ENCODE measurements at regions not wholly inside any gene's neighbourhood (a gene's known extent, or its start where the extent isn't known, plus 50 kb on each side); places are given as distances from the start of the nearest gene placed in this dataset.

DNA sequence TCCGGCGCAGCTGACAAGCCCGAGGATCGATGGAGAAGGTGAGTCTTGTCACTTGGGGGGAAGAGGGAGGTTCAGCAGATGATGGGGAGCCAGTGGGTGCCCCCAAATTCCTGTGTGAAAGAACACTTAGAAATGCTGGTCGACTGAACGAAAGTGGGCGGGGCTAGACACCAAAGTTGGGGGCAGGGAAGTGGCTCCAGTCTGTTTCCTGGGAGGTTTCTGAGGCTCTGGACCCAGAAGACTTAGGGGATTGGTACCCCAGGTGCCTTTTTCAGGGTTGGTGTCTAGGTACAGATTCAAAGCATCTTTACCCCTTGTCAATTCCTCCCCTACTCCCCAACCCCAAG, 278.6 kb downstream of the ZSWIM6 start:
- intact Hi-C loops (cut with DNase I): no loop called here

GRCh38 chr5:61612431-61612830, 280.4 kb downstream of the ZSWIM6 start:
- no peak for TF ChIP-seq CTCF (IDR thresholded peaks at IDR 0.05)
- no peak for TF ChIP-seq POLR2A (IDR thresholded peaks at IDR 0.05)
- TF ChIP-seq POLR2AphosphoS5 (IDR thresholded peaks at IDR 0.05; ENCODE audit: insufficient read depth in 1 of 2, low read depth in 1 of 2): no peak
- H3K4me1 ChIP-seq: no peaks in the 10 kb centered on the region
- no peak overlapping the region for H3K4me3 ChIP-seq
- no peak overlapping the region for H3K27ac ChIP-seq
- no peaks in the 10 kb centered on the region for H3K27me3 ChIP-seq
- intact Hi-C loops (cut with DNase I): no loop called here
- H3K36me3 ChIP-seq: no peaks in the 10 kb centered on the region
- no peak for DNase-seq (ENCODE audit: extremely low spot score in 2 of 2)
- H3K9me3 ChIP-seq: no peaks in the 10 kb centered on the region

More for the DNA sequence above, 278.6 kb downstream of the ZSWIM6 start:
- Histone ChIP-seq H3K27me3 (no peaks in the 10 kb centered on the region), H3K4me3 (no peak overlapping the region), H3K4me1 (no peaks in the 10 kb centered on the region), H3K9me3 (no peaks in the 10 kb centered on the region), H3K27ac (no peak overlapping the region), H3K36me3 (no peaks in the 10 kb centered on the region)
- DNase-seq (ENCODE audit: extremely low spot score in 2 of 2): no peak
- TF ChIP-seq CTCF (IDR thresholded peaks at IDR 0.05) (no peak), POLR2A (IDR thresholded peaks at IDR 0.05) (no peak), POLR2AphosphoS5 (IDR thresholded peaks at IDR 0.05; ENCODE audit: insufficient read depth in 1 of 2, low read depth in 1 of 2) (no peak)

DNA sequence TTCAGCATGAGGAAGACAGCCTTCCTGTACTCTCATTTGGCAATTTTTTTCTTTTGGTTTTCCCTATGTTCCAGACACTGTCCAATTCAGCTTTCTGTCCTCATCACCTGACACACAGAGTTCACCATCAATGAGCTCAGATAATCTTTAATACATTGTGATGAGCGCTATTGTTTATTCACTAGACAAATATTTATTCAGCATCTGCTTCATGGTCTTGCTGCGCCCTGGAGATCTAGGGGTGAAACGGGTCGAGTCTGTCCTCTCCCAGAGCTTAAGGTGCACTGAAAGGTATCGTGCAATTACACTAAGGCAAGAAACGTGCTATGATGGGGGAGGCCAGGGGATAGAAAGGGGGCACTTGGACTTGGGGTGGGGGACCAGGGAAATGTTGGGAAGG, 281.6 kb downstream of the ZSWIM6 start:
- no peaks in the 10 kb centered on the region for H3K36me3 ChIP-seq
- no peak for DNase-seq (ENCODE audit: extremely low spot score in 2 of 2)
- no peak overlapping the region for H3K27ac ChIP-seq
- intact Hi-C loops (cut with DNase I): no loop called here
- H3K9me3 ChIP-seq: no peaks in the 10 kb centered on the region
- no peak overlapping the region for H3K4me3 ChIP-seq
- H3K4me1 ChIP-seq: no peaks in the 10 kb centered on the region
- no peaks in the 10 kb centered on the region for H3K27me3 ChIP-seq
- TF ChIP-seq POLR2AphosphoS5 (IDR thresholded peaks at IDR 0.05; ENCODE audit: insufficient read depth in 1 of 2, low read depth in 1 of 2) (no peak), POLR2A (IDR thresholded peaks at IDR 0.05) (no peak), CTCF (IDR thresholded peaks at IDR 0.05) (no peak)

GRCh38 chr5:61614606-61615005, 282.5 kb downstream of the ZSWIM6 start:
- Histone ChIP-seq H3K36me3 (no peaks in the 10 kb centered on the region), H3K27ac (no peak overlapping the region), H3K4me1 (no peaks in the 10 kb centered on the region), H3K27me3 (no peaks in the 10 kb centered on the region), H3K4me3 (no peak overlapping the region), H3K9me3 (no peaks in the 10 kb centered on the region)
- no peak for TF ChIP-seq POLR2AphosphoS5 (IDR thresholded peaks at IDR 0.05; ENCODE audit: insufficient read depth in 1 of 2, low read depth in 1 of 2)
- TF ChIP-seq POLR2A (IDR thresholded peaks at IDR 0.05): no peak
- no peak for TF ChIP-seq CTCF (IDR thresholded peaks at IDR 0.05)
- intact Hi-C loops (cut with DNase I): no loop called here
- no peak for DNase-seq (ENCODE audit: extremely low spot score in 2 of 2)

DNA sequence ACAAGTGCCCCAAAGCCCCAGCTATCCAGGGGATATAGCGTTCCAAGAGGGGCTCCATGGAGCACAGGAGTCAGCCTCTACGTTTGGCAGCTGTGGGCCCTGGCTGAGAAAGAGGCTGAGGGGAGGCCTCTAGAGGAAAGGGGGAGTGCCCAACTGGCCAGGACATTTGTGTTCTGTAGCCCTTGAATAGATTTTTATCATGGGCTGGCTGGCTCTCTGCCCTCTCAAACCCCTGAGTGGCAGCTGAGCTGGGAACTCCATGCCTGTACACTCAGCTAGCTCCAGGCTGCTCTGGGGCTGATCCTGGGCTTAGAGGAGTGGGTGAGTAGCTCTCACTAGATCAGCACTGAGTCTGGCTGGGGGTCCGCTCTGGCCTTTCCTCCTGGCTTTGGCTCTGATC, 285.0 kb downstream of the ZSWIM6 start:
- Histone ChIP-seq H3K36me3 (no peaks in the 10 kb centered on the region), H3K9me3 (no peaks in the 10 kb centered on the region), H3K4me3 (no peak overlapping the region), H3K27ac (no peak overlapping the region), H3K27me3 (no peaks in the 10 kb centered on the region), H3K4me1 (no peaks in the 10 kb centered on the region)
- no peak for DNase-seq (ENCODE audit: extremely low spot score in 2 of 2)
- intact Hi-C loops (cut with DNase I): no loop called here
- no peak for TF ChIP-seq POLR2A (IDR thresholded peaks at IDR 0.05)
- no peak for TF ChIP-seq CTCF (IDR thresholded peaks at IDR 0.05)
- no peak for TF ChIP-seq POLR2AphosphoS5 (IDR thresholded peaks at IDR 0.05; ENCODE audit: insufficient read depth in 1 of 2, low read depth in 1 of 2)

All from vagina (tissue), 2 donors.